GM23338 (cell line): ENCODE measurements at regions not wholly inside any gene's neighbourhood (a gene's known extent, or its start where the extent isn't known, plus 50 kb on each side); places are given as distances from the start of the nearest gene placed in this dataset.
"Not testable (repeated sequence)": the region's sequence is repeated elsewhere in the genome, so short reads cannot be mapped to it uniquely, and the experiment has no call there.

ENCODE experiments used
- ATAC-seq: fragments of 200-7000 bp; cut with Tn5 transposase; 3 replicates; pipeline ENCODE4 v1.9.1; 2020
- DNase-seq: peaks from one replicate; pipeline ENCODE4 v3.0.0-alpha.2; 2015; ENCODE audit warnings: low spot score
- H2AFZ ChIP-seq: fragments of 200-600 bp; sonication (generic); 2 replicates; pipeline ENCODE4 v1.8.0; 2016; ENCODE audit warnings: antibody characterized with exemption, mild to moderate bottlenecking, moderate library complexity
- H3F3A ChIP-seq: fragments of 200-600 bp; sonication (generic); replicated peaks from 2 replicates; pipeline ENCODE4 v1.8.0; 2017; ENCODE audit warnings: antibody characterized with exemption, mixed run types, low read depth
- H3K27ac ChIP-seq: fragments of 200-600 bp; sonication (generic); 2 replicates; pipeline ENCODE4 v1.6.1; 2016; ENCODE audit warnings: low read depth
- H3K27me3 ChIP-seq: fragments of 200-600 bp; sonication (generic); 2 replicates; pipeline ENCODE4 v1.8.0; 2016; ENCODE audit warnings: mild to moderate bottlenecking, mixed run types, moderate library complexity; ENCODE audit not compliant: insufficient read depth
- H3K36me3 ChIP-seq: fragments of 200-600 bp; sonication (generic); 2 replicates; pipeline ENCODE4 v1.8.0; 2016; ENCODE audit warnings: mild to moderate bottlenecking; ENCODE audit not compliant: insufficient read depth
- H3K4me1 ChIP-seq: fragments of 200-600 bp; sonication (generic); 2 replicates; pipeline ENCODE4 v1.8.0; 2016; ENCODE audit warnings: mild to moderate bottlenecking, moderate library complexity; ENCODE audit not compliant: insufficient read depth
- H3K4me2 ChIP-seq: fragments of 200-600 bp; sonication (generic); 2 replicates; pipeline ENCODE4 v1.7.1; 2017; ENCODE audit warnings: mixed run types
- H3K4me3 ChIP-seq: fragments of 200-600 bp; sonication (generic); 2 replicates; pipeline ENCODE4 v1.6.1; 2016; ENCODE audit warnings: mixed run types
- H3K79me2 ChIP-seq: fragments of 200-600 bp; sonication (generic); replicated peaks from 2 replicates; pipeline ENCODE4 v1.8.0; 2017; ENCODE audit warnings: mild to moderate bottlenecking; ENCODE audit not compliant: insufficient read depth
- H3K9me2 ChIP-seq: fragments of 200-600 bp; sonication (generic); 2 replicates; pipeline ENCODE4 v1.8.0; 2017; ENCODE audit not compliant: insufficient read depth
- H4K20me1 ChIP-seq: fragments of 200-600 bp; sonication (generic); replicated peaks from 2 replicates; pipeline ENCODE4 v1.8.0; 2017; ENCODE audit warnings: mild to moderate bottlenecking; ENCODE audit not compliant: insufficient read depth
- H3K27ac Mint-ChIP-seq: 2 replicates; pipeline ENCODE4 v1.8.0; 2020; ENCODE audit warnings: inconsistent platforms, mild to moderate bottlenecking, moderate library complexity, mixed read lengths
- H3K27me3 Mint-ChIP-seq: 3 replicates; pipeline ENCODE4 v1.8.0; 2022; ENCODE audit warnings: low read depth, mild to moderate bottlenecking, moderate library complexity, mixed read lengths, inconsistent platforms; ENCODE audit not compliant: insufficient read depth, poor library complexity
- H3K36me3 Mint-ChIP-seq: 3 replicates; pipeline ENCODE4 v1.8.0; 2021; ENCODE audit warnings: low read depth, mild to moderate bottlenecking, inconsistent platforms, moderate library complexity, mixed read lengths
- H3K4me1 Mint-ChIP-seq: 3 replicates; pipeline ENCODE4 v1.8.0; 2020; ENCODE audit warnings: mild to moderate bottlenecking, inconsistent platforms, mixed read lengths
- H3K4me3 Mint-ChIP-seq: 3 replicates; pipeline ENCODE4 v1.8.0; 2021; ENCODE audit warnings: moderate library complexity, mild to moderate bottlenecking, inconsistent platforms, mixed read lengths
- H3K9me3 Mint-ChIP-seq: 3 replicates; pipeline ENCODE4 v1.8.0; 2020; ENCODE audit warnings: moderate library complexity, mild to moderate bottlenecking, inconsistent platforms, mixed read lengths
- CREB1 ChIP-seq: fragments of 250-450 bp; sonication (Bioruptor Pico); IDR thresholded peaks from 2 replicates; pipeline ENCODE4 v1.5.0; 2020; ENCODE audit warnings: low read depth, mild to moderate bottlenecking, moderate library complexity
- EZH2 ChIP-seq: fragments of 200-600 bp; sonication (generic); IDR thresholded peaks from one replicate; pipeline ENCODE4 v1.8.0; 2017; ENCODE audit warnings: antibody characterized with exemption, mild to moderate bottlenecking, low read depth; ENCODE audit not compliant: unreplicated experiment
- EZH2phosphoT487 ChIP-seq: fragments of 200-600 bp; sonication (generic); IDR thresholded peaks from one replicate; pipeline ENCODE4 v1.8.1; 2018; ENCODE audit warnings: antibody characterized with exemption; ENCODE audit not compliant: unreplicated experiment
- JUNB ChIP-seq: IDR thresholded peaks from one replicate; pipeline ENCODE4 v1.6.1; 2016; ENCODE audit warnings: antibody characterized with exemption; ENCODE audit not compliant: unreplicated experiment
- POLR2AphosphoS5 ChIP-seq: IDR thresholded peaks from 2 replicates; pipeline ENCODE4 v1.6.1; 2016; ENCODE audit warnings: antibody characterized with exemption, low read depth
- STAT1 ChIP-seq: IDR thresholded peaks from one replicate; pipeline ENCODE4 v1.6.1; 2016; ENCODE audit warnings: antibody characterized with exemption; ENCODE audit not compliant: unreplicated experiment
- TF ChIP-seq, protein P1 (sequence below): fragments of 250-450 bp; sonication (Bioruptor Pico); IDR thresholded peaks from 2 replicates; pipeline ENCODE4 v1.5.0; 2020; ENCODE audit warnings: mild to moderate bottlenecking, moderate library complexity
- TF ChIP-seq, protein P2 (sequence below): IDR thresholded peaks from one replicate; pipeline ENCODE4 v1.6.1; 2018; ENCODE audit warnings: antibody characterized with exemption; ENCODE audit not compliant: unreplicated experiment

DNA sequence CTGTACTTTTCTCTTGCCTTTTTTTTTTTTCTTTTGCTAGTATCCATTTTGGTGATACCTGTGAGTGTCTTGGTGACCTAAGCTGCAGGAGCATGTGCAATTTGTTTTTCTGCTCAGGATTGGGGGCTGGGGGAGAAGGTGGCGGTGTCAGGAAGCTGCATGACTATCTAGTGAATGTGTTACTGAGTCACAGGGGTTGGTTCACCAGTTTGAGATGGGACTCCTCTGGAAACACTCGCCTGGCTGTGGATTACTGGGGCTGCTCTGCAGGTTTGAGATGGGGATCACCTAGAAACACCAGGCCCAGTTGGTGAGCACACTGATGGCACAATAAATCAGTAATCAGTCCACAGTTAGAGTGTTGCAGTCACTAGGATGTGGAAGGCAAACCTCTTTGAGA lies 447.9 kb downstream of the SPATA31D1 start (continued):
- TF ChIP-seq, protein P1, sequence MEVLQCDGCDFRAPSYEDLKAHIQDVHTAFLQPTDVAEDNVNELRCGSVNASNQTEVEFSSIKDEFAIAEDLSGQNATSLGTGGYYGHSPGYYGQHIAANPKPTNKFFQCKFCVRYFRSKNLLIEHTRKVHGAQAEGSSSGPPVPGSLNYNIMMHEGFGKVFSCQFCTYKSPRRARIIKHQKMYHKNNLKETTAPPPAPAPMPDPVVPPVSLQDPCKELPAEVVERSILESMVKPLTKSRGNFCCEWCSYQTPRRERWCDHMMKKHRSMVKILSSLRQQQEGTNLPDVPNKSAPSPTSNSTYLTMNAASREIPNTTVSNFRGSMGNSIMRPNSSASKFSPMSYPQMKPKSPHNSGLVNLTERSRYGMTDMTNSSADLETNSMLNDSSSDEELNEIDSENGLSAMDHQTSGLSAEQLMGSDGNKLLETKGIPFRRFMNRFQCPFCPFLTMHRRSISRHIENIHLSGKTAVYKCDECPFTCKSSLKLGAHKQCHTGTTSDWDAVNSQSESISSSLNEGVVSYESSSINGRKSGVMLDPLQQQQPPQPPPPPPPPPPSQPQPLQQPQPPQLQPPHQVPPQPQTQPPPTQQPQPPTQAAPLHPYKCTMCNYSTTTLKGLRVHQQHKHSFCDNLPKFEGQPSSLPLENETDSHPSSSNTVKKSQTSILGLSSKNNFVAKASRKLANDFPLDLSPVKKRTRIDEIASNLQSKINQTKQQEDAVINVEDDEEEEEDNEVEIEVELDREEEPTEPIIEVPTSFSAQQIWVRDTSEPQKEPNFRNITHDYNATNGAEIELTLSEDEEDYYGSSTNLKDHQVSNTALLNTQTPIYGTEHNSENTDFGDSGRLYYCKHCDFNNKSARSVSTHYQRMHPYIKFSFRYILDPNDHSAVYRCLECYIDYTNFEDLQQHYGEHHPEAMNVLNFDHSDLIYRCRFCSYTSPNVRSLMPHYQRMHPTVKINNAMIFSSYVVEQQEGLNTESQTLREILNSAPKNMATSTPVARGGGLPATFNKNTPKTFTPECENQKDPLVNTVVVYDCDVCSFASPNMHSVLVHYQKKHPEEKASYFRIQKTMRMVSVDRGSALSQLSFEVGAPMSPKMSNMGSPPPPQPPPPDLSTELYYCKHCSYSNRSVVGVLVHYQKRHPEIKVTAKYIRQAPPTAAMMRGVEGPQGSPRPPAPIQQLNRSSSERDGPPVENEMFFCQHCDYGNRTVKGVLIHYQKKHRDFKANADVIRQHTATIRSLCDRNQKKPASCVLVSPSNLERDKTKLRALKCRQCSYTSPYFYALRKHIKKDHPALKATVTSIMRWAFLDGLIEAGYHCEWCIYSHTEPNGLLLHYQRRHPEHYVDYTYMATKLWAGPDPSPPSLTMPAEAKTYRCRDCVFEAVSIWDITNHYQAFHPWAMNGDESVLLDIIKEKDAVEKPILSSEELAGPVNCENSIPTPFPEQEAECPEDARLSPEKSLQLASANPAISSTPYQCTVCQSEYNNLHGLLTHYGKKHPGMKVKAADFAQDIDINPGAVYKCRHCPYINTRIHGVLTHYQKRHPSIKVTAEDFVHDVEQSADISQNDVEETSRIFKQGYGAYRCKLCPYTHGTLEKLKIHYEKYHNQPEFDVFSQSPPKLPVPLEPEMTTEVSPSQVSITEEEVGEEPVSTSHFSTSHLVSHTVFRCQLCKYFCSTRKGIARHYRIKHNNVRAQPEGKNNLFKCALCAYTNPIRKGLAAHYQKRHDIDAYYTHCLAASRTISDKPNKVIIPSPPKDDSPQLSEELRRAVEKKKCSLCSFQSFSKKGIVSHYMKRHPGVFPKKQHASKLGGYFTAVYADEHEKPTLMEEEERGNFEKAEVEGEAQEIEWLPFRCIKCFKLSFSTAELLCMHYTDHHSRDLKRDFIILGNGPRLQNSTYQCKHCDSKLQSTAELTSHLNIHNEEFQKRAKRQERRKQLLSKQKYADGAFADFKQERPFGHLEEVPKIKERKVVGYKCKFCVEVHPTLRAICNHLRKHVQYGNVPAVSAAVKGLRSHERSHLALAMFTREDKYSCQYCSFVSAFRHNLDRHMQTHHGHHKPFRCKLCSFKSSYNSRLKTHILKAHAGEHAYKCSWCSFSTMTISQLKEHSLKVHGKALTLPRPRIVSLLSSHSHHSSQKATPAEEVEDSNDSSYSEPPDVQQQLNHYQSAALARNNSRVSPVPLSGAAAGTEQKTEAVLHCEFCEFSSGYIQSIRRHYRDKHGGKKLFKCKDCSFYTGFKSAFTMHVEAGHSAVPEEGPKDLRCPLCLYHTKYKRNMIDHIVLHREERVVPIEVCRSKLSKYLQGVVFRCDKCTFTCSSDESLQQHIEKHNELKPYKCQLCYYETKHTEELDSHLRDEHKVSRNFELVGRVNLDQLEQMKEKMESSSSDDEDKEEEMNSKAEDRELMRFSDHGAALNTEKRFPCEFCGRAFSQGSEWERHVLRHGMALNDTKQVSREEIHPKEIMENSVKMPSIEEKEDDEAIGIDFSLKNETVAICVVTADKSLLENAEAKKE (CRISPR knock-in tag): no peak
- TF ChIP-seq, protein P2, sequence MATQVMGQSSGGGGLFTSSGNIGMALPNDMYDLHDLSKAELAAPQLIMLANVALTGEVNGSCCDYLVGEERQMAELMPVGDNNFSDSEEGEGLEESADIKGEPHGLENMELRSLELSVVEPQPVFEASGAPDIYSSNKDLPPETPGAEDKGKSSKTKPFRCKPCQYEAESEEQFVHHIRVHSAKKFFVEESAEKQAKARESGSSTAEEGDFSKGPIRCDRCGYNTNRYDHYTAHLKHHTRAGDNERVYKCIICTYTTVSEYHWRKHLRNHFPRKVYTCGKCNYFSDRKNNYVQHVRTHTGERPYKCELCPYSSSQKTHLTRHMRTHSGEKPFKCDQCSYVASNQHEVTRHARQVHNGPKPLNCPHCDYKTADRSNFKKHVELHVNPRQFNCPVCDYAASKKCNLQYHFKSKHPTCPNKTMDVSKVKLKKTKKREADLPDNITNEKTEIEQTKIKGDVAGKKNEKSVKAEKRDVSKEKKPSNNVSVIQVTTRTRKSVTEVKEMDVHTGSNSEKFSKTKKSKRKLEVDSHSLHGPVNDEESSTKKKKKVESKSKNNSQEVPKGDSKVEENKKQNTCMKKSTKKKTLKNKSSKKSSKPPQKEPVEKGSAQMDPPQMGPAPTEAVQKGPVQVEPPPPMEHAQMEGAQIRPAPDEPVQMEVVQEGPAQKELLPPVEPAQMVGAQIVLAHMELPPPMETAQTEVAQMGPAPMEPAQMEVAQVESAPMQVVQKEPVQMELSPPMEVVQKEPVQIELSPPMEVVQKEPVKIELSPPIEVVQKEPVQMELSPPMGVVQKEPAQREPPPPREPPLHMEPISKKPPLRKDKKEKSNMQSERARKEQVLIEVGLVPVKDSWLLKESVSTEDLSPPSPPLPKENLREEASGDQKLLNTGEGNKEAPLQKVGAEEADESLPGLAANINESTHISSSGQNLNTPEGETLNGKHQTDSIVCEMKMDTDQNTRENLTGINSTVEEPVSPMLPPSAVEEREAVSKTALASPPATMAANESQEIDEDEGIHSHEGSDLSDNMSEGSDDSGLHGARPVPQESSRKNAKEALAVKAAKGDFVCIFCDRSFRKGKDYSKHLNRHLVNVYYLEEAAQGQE: no peak
- TF ChIP-seq POLR2AphosphoS5 (no peak), CREB1 (CRISPR knock-in tag) (no peak), EZH2phosphoT487 (no peak), EZH2 (no peak), JUNB (no peak), STAT1 (no peak)

DNA sequence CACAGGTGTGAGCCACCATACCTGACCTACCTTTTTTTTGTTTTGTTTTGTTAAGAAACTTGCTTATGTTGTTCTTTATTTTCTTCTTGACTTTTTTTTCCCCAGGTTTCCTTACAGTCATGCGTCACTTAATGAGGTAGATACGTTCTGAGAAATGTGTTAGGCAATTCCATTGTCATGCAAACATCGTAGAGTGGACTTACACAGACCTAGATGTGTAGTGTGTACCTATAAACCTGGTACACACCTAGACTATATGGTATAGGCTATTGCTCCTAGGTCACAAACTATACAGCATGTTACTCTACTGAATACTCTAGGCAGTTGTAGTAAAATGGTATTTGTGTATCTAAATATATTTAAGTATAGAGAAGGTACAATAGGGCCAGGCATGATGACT lies 448.6 kb downstream of the SPATA31D1 start:
- H2AFZ ChIP-seq, H3K27me3 ChIP-seq, H3K4me2 ChIP-seq, H3K4me3 Mint-ChIP-seq, H3K36me3 ChIP-seq, H3K4me1 Mint-ChIP-seq, H3K27ac Mint-ChIP-seq, H3K79me2 ChIP-seq, ATAC-seq, H3K9me2 ChIP-seq, H3K4me3 ChIP-seq, H3F3A ChIP-seq, H3K4me1 ChIP-seq, H3K27me3 Mint-ChIP-seq, H3K27ac ChIP-seq, DNase-seq, H4K20me1 ChIP-seq: not testable (repeated sequence)
- Mint-ChIP-seq H3K36me3 (peaks cover 40% of the 10 kb centered on the region), H3K9me3 (peaks cover 69% of the 10 kb centered on the region)
